ENCODE measurements at regions not wholly inside any gene's neighbourhood (a gene's known extent, or its start where the extent isn't known, plus 50 kb on each side); places are given as distances from the start of the nearest gene placed in this dataset.

- DNase-seq (ENCODE audit: insufficient read length, low spot score, missing footprints) = no peak
- no peaks in the 10 kb centered on the region for H3K79me2 ChIP-seq (ENCODE audit: insufficient read depth, low read length)
- H3K4me3 ChIP-seq (ENCODE audit: insufficient read depth, low read length) = no peak overlapping the region
- no peak for TF ChIP-seq CTCF (IDR thresholded peaks at IDR 0.05; ENCODE audit: extremely low read depth, low read depth, low read length)
- no peak overlapping the region for H3K27ac ChIP-seq (ENCODE audit: low read depth, low read length)
- H4K20me1 ChIP-seq (ENCODE audit: insufficient read depth, low read length) = no peaks in the 10 kb centered on the region
- H3K4me2 ChIP-seq (ENCODE audit: insufficient read depth, low read length) = no peak overlapping the region
- H2AFZ ChIP-seq (ENCODE audit: low read length) = no peak overlapping the region
- H3K9me3 ChIP-seq (ENCODE audit: low read depth, low read length) = no peaks in the 10 kb centered on the region
- no peaks in the 10 kb centered on the region for H3K27me3 ChIP-seq (ENCODE audit: insufficient read depth, low read length)
- no peaks in the 10 kb centered on the region for H3K4me1 ChIP-seq (ENCODE audit: insufficient read depth, low read length)
- H3K36me3 ChIP-seq (ENCODE audit: insufficient read depth, low read length) = no peaks in the 10 kb centered on the region
These were observed 288.0 kb upstream of the TSHZ2 start for GRCh38 chr20:52684176-52684575.

- Histone ChIP-seq H3K4me1 (ENCODE audit: insufficient read depth, low read length) (no peaks in the 10 kb centered on the region), H4K20me1 (ENCODE audit: insufficient read depth, low read length) (no peaks in the 10 kb centered on the region), H3K79me2 (ENCODE audit: insufficient read depth, low read length) (no peaks in the 10 kb centered on the region), H3K36me3 (ENCODE audit: insufficient read depth, low read length) (no peaks in the 10 kb centered on the region), H2AFZ (ENCODE audit: low read length) (no peak overlapping the region), H3K27me3 (ENCODE audit: insufficient read depth, low read length) (no peaks in the 10 kb centered on the region), H3K4me2 (ENCODE audit: insufficient read depth, low read length) (no peak overlapping the region), H3K9me3 (ENCODE audit: low read depth, low read length) (no peaks in the 10 kb centered on the region), H3K27ac (ENCODE audit: low read depth, low read length) (no peak overlapping the region), H3K4me3 (ENCODE audit: insufficient read depth, low read length) (no peak overlapping the region)
- no peak for TF ChIP-seq CTCF (IDR thresholded peaks at IDR 0.05; ENCODE audit: extremely low read depth, low read depth, low read length)
- DNase-seq (ENCODE audit: insufficient read length, low spot score, missing footprints) = no peak
These were observed 288.4 kb upstream of the TSHZ2 start for GRCh38 chr20:52683761-52684160.

- H2AFZ ChIP-seq (ENCODE audit: low read length) = no peak overlapping the region
- DNase-seq (ENCODE audit: insufficient read length, low spot score, missing footprints) = no peak
- TF ChIP-seq CTCF (IDR thresholded peaks at IDR 0.05; ENCODE audit: extremely low read depth, low read depth, low read length) = no peak
These were observed 289.9 kb upstream of the TSHZ2 start for GRCh38 chr20:52682237-52682636.

GRCh38 chr20:52681288-52681687 lies 290.9 kb upstream of the TSHZ2 start:
- no peak overlapping the region for H3K4me3 ChIP-seq (ENCODE audit: insufficient read depth, low read length)
- H4K20me1 ChIP-seq (ENCODE audit: insufficient read depth, low read length) = no peaks in the 10 kb centered on the region
- no peak for TF ChIP-seq CTCF (IDR thresholded peaks at IDR 0.05; ENCODE audit: extremely low read depth, low read depth, low read length)
- H3K9me3 ChIP-seq (ENCODE audit: low read depth, low read length) = no peaks in the 10 kb centered on the region
- H3K79me2 ChIP-seq (ENCODE audit: insufficient read depth, low read length) = no peaks in the 10 kb centered on the region
- H3K36me3 ChIP-seq (ENCODE audit: insufficient read depth, low read length) = no peaks in the 10 kb centered on the region
- no peak overlapping the region for H3K27ac ChIP-seq (ENCODE audit: low read depth, low read length)
- H3K27me3 ChIP-seq (ENCODE audit: insufficient read depth, low read length) = no peaks in the 10 kb centered on the region
- H3K4me1 ChIP-seq (ENCODE audit: insufficient read depth, low read length) = no peaks in the 10 kb centered on the region
- DNase-seq (ENCODE audit: insufficient read length, low spot score, missing footprints) = no peak
- H3K4me2 ChIP-seq (ENCODE audit: insufficient read depth, low read length) = no peak overlapping the region
- no peak overlapping the region for H2AFZ ChIP-seq (ENCODE audit: low read length)

More at GRCh38 chr20:52682237-52682636, 289.9 kb upstream of the TSHZ2 start:
- Histone ChIP-seq H3K4me2 (ENCODE audit: insufficient read depth, low read length) (no peak overlapping the region), H3K27ac (ENCODE audit: low read depth, low read length) (no peak overlapping the region), H3K36me3 (ENCODE audit: insufficient read depth, low read length) (no peaks in the 10 kb centered on the region), H3K27me3 (ENCODE audit: insufficient read depth, low read length) (no peaks in the 10 kb centered on the region), H4K20me1 (ENCODE audit: insufficient read depth, low read length) (no peaks in the 10 kb centered on the region), H3K79me2 (ENCODE audit: insufficient read depth, low read length) (no peaks in the 10 kb centered on the region), H3K9me3 (ENCODE audit: low read depth, low read length) (no peaks in the 10 kb centered on the region), H3K4me3 (ENCODE audit: insufficient read depth, low read length) (no peak overlapping the region), H3K4me1 (ENCODE audit: insufficient read depth, low read length) (no peaks in the 10 kb centered on the region)

Measured in osteoblast (primary cell).